GM04504 (cell line): ENCODE measurements at regions not wholly inside any gene's neighbourhood (a gene's known extent, or its start where the extent isn't known, plus 50 kb on each side); places are given as distances from the start of the nearest gene placed in this dataset.
A peak's percentile ranks its signal among the peaks of the same experiment; 100 is the strongest.

ENCODE experiments used
- DNase-seq: peaks from one replicate; pipeline ENCODE4 v3.0.0-alpha.2; 2012; ENCODE audit warnings: low read depth

DNA sequence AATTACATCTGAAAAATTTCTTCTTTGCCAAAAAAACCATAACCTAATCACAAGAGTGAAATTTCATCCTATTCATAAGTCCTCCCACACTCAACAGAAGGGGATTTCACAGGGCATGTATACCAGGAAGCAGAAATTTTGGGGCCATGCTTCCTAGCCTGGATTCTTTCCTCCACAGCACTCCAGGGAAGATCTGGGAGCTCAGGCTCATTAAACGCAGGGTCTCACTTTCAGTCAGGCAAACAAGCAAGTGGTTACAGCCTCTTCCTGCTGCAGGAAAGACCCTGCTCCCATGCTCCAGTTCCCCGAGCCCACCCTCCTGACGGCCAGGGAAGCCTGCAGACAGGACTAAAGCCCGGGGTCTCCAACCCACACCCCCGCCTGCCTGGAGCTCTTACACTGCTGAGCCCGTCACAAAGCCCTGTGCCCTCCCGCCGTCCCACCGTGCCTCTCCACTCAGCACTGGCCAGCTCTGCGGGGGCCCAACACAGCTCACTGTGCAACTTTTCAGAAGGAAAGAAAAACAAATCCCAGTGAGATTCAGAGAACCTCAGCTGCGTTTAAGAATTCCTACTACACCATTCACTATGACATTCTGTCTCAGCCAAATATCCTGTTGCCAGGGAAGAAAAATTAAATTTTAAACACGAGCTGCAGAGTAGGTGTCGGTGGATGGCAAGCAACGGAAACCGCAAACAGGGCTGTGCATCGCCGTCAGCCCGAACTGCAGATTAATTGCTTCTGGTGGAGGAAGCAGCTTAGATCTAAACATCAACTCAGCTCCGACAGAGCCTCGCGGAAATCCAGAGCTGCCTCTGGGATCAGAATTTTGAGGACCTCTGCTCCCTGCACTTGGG, 106.7 kb upstream of the SFSWAP start:
- no peak for DNase-seq

DNA sequence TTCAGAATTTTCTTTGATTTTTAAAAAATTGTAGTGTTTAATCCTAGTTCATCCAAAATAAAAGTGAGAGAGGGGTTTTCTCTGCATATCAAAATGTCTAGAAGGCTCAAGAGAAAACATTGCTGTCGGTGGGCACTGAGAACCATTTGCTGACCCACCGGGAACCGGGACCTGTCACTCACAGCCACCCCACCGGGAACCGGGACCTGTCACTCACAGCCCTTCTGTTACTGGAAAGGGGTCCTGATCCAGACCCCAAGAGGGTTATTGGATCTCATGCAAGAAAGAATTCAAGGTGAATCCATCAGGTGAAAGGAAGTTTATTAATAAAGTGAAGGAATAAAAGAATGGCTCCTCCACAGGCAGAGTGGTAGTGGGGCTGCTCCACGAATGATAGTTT, 106.0 kb upstream of the SFSWAP start:
- DNase-seq: no peak

DNA sequence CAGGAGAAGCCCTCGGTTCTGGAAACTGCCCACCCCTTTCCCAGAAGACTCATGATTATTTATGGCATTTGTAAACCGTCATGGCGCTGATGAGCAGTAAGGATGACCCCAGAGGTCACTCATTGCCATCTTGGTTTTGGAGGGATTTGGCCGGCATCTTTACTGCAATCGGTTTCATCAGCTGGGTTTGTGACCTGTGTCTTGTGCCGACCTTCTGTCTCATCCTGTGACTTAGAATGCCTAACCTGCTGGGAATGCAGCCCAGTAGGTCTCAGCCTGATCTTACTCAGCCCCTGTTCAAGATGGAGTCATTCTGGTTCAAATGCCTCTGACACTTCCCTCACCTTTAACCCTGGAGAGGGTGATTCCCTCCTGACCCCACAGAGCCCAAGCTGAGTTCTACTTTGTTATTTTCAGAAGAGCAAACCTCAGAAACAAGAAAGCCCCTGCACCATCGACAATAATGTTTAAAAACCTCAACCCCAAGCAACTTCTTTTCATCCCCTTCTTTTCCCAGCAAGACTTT, 105.5 kb upstream of the SFSWAP start:
- DNase-seq: no peak

DNA sequence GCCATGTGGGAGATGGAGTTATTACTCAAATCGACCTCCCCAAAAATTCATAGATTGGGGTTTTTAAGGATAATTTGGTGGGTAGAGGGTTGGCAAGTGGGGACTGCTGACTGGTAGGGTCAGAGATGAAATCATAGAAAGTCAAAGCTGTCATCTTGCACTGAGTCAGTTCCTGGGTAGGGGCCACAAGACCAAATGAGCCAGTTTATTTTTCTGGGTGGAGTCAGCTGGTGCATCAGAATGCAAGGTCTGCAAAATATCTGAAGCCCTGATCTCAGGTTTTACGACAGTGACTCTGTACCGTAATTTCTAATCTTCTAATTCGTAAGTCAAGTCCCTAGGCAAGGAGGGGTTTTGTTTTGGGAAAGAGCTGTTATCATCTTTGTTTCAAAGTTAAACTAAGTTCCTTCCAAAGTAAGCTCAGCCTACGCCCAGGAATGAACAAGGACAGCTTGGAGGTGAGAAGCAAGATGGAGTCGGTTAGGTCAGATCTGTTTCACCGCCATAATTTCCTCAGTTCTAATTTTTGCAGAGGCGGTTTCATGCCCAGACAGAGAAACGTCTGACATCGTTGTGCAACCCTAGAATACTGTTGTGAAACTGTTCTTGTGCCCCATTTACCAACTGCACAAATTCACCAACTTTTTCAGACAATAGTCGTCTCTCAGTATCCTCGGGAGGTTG, 104.5 kb upstream of the SFSWAP start:
- no peak for DNase-seq

DNA sequence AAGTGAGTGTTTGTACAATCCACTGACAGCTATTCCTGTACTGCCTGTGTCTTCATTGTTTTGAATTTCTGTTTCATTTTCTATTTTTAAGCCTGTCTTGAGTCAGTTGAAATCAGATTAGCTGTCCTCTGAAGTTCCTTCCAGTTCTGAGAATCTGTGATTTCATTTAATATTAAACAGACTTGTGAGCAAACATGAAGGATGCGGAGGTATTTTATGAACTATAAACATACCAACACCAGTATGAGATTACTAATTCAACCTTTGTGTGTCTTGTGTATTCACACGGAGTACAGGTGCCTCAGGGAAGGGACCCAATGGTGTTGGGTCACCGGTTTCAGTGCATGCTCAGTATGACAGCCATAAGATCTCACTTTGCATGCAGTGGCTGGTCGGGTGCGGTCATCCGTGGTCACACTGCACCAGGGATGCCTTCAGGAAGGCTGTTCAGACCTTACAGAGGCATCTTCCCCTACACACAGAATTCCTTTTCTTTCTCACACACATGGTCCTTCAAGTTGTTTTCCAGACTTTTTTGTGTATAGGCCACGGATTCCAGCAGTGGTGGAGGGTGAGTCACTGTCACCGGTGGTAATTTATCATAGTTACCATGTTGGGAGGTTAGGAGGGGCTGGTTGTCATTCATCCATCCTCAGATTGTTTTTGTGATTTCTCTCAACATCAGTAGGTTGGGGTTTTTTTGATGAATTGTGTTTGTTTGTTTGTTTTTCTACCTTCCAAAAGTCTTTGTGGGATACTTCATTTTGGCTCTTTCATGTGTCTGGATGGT, 103.0 kb upstream of the SFSWAP start:
- DNase-seq: no peak

DNA sequence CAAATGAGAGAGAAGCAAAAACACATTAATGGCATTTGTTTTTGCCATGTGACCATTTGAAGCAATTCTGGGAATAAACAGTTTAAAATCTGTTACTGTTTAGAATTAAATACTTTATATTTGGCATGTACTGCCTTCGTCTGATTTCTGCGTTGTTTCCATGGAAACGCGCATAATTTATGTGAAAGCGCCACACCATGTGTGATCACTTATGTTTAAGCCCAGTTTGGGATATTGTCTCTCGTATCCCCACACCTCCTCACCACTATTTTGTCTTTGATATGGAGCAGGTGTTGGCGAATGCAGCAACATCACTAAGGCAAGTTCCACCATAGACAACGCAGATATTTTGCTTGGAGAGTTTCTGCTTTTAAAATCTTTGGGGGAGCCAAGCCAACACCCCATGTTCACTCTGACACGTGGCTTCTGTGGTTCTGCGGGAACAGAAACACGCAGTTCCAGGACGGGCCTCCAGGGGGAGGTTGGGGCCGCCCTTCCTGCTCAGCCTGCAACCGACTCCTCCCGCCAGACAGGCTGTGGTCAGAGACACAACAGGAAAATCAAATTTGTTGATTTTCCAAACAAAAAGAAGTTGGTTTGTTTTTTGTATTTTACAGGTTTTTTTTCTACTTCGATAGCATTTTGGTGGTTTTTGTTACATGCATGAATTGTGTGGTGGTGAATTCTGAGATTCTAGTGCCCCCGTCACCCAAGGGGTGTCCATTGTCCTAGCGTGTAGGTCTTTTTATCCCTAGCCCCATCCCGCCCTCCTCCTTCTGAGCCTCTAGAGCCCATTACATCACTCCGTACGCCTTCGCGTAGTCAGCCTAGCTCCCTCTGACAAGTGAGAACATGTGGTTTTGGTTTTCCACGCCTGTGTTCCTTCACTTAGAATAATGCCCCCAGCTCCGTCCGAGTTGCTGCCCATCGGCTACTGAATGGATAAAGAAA, 101.9 kb upstream of the SFSWAP start:
- DNase-seq: peak; percentile 18

DNA sequence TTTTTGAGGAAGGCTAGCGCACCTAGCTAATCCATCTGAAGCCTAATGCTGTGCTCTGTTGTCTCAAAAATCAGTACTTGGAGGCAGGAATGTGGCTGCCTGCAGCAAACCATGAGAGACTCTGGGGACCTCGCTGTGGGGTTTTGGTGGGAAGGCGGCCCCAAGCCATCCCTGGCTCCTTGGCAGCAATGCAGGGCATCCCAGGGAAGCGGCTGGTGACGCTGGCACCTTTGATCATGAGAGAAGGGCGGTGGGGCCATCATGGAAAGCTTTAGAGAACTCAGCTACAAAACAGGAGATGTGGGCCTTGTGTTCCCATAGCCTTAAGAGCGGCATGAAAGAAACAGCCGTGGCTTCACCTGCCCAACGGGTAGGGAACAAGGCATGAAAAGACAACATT, 101.1 kb upstream of the SFSWAP start:
- DNase-seq: no peak

DNA sequence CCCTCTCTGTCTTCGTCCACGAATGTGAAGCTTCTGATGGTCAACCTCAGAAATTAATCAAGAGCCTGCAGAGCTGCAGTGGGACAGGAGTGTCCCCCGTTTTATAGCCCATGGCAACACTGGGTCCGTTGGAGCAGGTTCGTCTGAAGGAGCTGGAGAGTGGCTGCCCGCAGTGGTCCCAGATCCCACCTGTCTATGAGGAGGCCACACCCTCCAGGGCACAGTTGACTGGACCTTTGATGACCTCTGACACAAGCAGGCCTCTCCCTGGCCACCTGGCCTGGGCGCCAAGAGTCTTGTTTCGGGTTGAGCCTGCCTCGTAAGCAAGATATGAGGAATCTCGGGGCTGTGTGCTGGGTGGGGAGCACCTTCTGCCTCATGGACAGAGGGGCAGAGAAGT, 100.7 kb upstream of the SFSWAP start:
- DNase-seq: no peak

DNA sequence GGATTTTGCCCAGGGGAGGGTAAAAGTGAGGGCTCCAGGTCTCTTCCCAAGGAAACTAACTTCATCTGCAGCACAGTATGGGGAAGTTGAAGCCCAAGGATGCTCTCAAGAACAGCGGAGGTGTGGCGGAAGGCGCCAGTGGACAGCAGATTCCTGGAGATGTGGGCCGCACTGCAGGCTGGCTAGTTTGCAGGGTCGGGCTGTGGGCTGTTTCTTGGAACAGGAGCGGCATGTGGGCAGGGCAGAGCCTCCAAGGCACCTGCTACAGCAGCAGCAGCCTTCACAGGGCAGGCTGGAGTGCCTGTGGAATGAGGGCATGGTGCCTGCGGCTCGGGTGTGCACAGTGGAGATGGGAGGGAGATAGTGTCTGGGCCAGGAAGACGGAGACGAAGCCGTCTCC, 100.0 kb upstream of the SFSWAP start:
- DNase-seq: no peak

DNA sequence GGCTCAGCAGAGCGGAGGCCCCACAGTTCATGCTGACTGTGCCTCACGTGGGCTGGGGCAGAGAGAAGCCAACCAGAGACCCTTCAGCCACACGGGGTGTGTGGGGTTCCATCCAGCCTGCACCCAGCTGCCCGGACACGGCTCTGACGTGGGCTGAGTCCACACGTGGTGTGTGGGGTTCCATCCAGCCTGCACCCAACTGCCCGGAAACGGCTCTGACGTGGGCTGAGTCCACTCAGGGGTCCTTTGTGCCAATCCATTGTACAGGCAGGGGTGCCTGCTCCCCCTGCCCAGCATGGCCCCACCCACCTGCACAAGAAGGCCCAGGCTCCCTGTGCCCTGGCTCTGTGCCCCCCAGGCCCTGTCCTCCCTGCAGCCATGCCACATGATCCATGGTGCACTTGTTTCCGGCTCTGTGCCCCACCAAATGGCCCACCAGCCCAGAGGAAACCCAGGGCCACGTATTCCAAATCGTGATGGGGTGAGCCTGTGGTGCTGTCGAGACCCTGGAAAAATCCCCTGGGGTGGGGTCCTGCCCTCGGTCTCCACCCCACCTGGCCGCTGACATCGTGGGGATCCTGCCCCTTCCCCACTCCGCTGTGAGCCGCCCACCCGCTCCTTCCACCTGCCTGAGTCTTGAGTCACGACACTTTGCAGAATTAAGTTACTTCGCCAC, 99.3 kb upstream of the SFSWAP start:
- DNase-seq: no peak

DNA sequence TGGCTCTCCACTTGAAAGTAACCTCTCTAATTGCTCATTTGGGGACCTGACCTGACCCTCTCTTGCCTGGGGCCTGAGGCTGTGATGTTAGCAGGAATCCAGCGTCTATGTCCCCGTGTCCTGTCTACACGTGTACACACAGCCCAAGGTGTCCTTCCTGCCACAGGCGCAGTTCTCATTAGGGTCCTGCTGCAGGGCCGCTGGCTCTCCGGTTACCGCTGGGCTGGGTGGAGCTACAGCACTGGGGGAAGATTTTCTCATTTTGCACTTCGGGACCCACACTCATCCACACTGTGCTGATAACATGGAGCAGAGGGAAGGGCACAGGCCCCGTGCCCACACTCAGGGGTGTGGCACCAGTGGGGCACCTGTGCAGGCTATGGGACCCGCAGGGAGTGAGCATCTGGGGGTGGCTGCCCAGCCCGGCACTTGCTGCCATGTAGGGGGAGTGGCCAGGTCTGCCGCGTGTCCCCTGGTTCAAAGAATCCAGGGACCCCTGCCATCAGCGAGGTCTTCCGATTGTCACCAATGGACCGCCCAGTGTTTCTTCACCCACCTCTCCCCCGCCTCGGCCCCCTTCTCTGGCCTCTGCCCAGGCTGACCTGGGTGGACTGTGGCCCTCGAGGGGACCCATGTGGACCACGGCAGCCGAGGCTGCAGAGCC, 98.7 kb upstream of the SFSWAP start:
- DNase-seq: no peak

DNA sequence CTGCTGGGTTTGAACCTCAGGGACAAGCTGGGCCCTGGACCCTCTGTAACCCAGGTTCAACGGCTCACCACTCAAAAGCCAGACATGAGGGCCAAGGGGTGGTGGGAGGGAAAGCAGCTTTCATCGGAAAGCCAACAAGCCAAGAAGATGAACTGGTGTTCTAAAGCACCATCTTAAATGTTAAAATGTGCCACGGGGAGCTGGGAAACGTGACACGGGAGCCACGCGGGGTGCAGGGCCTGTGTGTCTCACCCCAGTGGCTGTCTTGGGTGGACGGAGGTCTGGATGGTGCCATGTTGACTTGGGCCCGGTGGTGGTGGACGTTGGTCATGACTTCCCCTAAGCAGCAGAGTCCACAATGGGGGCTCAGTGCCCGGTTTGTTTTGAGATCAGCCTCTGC, 97.7 kb upstream of the SFSWAP start:
- DNase-seq: no peak

DNA sequence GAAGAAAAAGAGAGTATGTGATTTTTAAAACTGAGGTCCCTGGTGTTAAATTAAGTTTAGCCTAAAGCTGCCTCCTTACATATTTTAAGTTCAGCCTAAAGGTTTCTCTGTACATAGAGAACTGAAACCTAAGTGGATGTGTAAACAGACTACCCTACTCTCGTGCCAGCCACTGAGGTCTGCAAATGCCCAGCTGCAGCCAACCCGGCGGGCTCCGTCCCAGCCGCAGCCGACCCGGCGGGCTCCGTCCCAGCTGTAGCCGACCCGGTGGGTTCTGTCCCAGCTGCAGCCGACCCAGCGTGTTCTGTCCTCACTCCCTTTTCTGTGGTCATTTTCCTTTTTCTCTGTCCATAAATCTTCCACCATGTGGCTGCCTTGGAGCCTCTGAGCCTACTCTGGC, 97.2 kb upstream of the SFSWAP start:
- no peak for DNase-seq

DNA sequence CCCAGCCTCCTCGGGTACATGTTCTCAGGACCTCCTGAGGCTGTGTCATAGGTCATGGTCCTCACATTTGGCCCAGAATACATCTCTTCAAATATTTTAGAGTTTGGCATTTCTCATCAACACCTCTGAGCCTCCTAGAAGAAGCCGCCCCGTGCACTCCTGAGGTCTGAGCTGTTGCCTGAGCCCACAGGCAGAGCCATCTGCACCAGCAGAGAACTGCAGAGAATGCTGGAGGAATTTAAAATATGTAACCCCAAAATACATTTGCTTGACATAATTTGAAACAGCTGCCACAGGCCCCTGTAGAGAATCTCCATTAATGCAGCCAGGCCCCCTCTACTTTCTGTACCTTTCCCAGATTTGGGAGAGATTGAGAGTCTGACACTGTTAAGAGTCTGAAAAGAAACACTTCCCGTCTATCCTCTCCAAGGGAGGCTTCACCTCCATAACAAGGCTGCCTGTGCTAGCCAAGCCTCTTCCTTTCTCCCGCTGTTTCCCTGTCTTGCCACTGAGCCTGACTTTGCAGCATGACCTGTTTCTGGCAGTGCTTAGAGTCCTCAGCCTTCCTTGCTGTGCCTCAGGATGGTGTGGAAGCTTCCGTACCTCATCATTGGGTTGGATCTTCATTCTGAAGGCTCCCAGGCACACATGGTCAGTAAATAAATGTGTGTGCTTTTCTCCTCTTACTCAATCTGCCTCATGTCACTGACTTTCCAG, 95.4 kb upstream of the SFSWAP start:
- DNase-seq: no peak

DNA sequence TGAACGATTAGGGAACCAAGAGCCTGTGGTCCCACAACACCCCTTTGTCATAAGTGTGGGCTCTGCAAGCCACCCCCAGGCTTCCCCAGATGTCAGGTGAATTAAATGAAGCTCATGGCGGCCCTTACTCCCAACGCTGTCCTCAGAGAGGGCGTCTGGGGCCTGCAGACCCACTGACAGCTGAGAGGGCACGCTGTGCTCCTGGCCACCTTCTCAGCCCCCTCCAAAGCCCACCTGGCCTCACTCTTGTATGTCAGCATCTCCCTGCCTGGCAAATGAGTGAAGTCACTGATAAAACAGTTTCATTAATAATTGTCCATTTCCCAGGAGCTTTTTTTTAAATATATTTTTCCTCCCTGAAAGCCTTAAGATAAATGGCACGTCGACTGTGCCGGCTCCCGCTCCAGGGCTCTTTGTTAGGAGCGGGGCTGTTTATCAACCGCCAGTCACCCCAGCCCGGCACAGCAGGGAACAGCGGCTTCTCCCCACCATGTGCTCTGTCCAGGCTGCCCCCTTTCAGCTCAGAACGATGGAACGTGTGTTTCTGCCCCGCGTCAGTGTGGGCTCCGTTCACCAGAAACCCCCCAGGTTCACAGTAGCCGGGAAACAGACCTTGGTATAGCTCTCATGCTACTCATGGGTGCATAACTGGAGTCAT, 94.7 kb upstream of the SFSWAP start:
- no peak for DNase-seq

DNA sequence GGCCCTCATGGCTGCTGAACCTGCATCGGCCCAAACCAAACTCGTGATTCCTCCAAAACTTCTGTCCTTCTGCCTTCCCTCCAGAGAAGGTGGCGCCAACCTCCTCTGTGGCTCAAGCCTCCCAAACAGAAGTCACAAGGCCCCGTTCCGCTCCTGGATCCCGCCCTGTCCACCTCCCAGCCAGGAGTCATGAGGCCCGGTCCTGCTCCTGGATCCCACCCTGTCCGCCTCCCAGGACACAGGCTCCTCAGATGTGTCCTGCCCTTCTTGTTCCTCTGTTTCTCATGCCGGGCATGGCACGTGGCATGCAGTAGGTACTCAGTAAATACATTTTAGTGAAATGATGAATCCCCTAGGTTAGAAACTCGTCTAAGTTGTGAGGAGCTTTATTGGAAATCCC, 94.2 kb upstream of the SFSWAP start:
- DNase-seq: no peak

DNA sequence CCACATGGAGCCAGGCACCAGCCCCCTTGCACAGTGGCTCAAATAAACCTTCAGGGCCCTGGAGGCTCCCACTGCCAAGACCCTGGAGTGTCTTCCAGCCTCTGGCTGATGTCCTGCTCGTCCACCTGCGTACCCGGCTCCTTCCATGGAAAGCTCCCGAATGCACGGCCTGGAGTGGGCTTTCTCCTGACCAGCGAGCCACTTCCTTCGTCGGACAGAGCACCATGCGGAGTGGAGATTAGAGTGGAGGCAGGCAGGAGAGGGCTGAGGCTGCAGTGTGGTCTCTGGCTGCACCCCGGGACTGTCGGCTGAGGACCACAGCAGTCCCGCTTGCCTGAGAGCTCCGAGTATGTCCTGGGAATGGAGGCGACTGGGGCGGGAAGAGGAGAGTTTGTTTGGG, 93.7 kb upstream of the SFSWAP start:
- no peak for DNase-seq

DNA sequence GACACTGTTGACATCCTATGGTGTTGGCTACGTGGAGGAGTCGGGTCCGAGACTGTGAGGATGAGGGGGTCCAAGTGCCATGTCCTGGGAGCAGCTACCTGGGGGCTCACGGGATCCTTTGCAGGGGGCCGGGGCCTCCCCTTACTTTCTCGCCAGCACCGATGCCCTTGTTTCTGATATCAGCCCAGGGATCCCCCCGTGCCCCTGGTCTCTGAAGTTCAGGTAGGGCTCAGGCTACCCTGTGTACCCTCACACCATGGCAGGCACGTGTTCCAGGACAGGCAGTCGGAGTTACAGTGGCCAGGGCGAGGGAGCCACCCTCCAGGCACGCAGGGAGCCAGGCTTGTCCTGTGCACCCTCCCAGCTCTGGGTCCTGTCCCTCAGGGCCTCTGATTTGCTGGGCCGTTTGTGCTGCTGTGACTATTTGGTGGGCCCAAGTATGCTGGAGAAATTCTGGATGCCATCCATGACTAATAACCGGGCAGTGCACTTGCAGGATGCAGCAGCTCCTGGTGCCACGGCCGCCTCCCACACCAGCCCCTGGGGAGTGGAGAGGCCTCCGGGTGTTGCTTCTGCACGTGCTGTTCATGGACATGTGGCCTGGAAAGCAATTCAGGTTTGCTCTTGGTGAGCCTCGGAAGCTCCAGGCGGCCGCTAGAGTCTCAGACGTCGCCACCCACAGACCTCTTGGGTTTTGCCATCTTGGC, 93.1 kb upstream of the SFSWAP start:
- DNase-seq: no peak

DNA sequence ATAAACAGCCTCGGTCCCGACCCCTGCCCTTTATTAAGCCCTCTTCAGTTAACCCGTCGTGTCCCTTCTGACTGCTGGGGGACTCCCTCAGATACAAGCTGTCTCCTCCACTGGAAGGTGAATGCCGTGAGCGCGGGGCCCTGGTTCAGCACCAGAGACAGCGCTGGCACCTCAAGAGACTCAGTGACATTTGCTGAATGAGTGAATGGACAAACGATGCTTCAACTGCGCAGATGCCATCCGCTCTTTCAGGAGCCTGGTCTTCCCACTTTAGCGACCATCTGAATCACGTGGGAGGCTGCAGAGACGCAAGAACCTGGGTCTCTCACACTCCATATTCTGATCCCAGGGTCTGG, 92.6 kb upstream of the SFSWAP start:
- DNase-seq: no peak
